Stomach (tissue), 8 donors: ENCODE measurements at regions not wholly inside any gene's neighbourhood (a gene's known extent, or its start where the extent isn't known, plus 50 kb on each side); places are given as distances from the start of the nearest gene placed in this dataset.

Experiments used
- DNase-seq, 2 donors: peaks; one replicate each; pipeline versions ENCODE4 v3.0.0 to v3.0.0-alpha.2; 2013 to 2019
- H3K27ac ChIP-seq, 5 donors: fragments of 200-600 bp in 4 of 5; sonication (generic) in 4 of 5; one replicate each; pipeline ENCODE4 v1.5.1; 2013 to 2019; ENCODE audit warnings: mild to moderate bottlenecking in 1 of 5, moderate library complexity in 1 of 5
- H3K27me3 ChIP-seq, 3 donors: fragments of 200-600 bp; sonication (generic); one replicate each; pipeline ENCODE4 v1.5.1; 2017 to 2019; ENCODE audit warnings: mixed run types in 1 of 3
- H3K36me3 ChIP-seq, 4 donors: fragments of 200-600 bp; sonication (generic); 1 replicate in 3 of 4; 2 replicates in 1 of 4; pipeline ENCODE4 v1.5.1; 2016 to 2019
- H3K4me1 ChIP-seq, 4 donors: fragments of 200-600 bp; sonication (generic); one replicate each; pipeline ENCODE4 v1.5.1; 2016 to 2019
- H3K4me3 ChIP-seq, 4 donors: fragments of 200-600 bp; sonication (generic) in 3 of 4; one replicate each; pipeline ENCODE4 v1.5.1; 2016 to 2019; ENCODE audit warnings: mild to moderate bottlenecking in 1 of 4
- H3K9me3 ChIP-seq, 4 donors: fragments of 200-600 bp; sonication (generic); one replicate each; pipeline ENCODE4 v1.5.1; 2016 to 2019
- CTCF ChIP-seq, 7 experiments: fragments of 450-650 bp in 4 of 7; fragments of 200-600 bp in 3 of 7; sonication (generic) in 3 of 7; IDR thresholded peaks; one replicate each; pipeline ENCODE4 v1.5.1; 2016 to 2019; ENCODE audit warnings: antibody characterized with exemption in 7 of 7, control low read depth in 2 of 7, mild to moderate bottlenecking in 1 of 7
- EP300 ChIP-seq: sonication (generic); formaldehyde crosslinking; IDR thresholded peaks from one replicate; pipeline ENCODE4 v1.6.1; 2017; ENCODE audit warnings: antibody characterized with exemption
- POLR2A ChIP-seq, 4 donors: fragments of 450-650 bp; IDR thresholded peaks; one replicate each; pipeline ENCODE4 v1.6.1; 2016; ENCODE audit warnings: antibody characterized with exemption in 4 of 4, control low read depth in 2 of 4, mild to moderate bottlenecking in 1 of 4, moderate library complexity in 1 of 4
- POLR2AphosphoS5 ChIP-seq, 3 donors: sonication (generic); formaldehyde crosslinking; IDR thresholded peaks; one replicate each; pipeline ENCODE4 v1.6.1; 2016; ENCODE audit warnings: antibody characterized with exemption in 3 of 3
- whole genome bisulfite sequencing, 5 donors: extraction: QIAGEN DNeasy Blood & Tissue Kit in 3 of 5; methylation state at CpG; one replicate each; pipeline versions ENCODE4 v1.1.5 to v1.1.7; 2013 to 2018; 5-methylcytosine and 5-hydroxymethylcytosine counted together
- intact Hi-C: fragments of 100-400 bp; cut with DNase I; formaldehyde crosslinking; loops from one replicate; pipeline ENCODE4 v1.15.1; 2023; ENCODE audit warnings: low total_unique reads
- donor health status: healthy with polysubstance abuse.
- donor health status: Bipolar disorder and iron deficiency.
- donor health status: healthy.

GRCh38 chr15:39198044-39199000 is 382.6 kb upstream of the THBS1 start:
- H3K4me1 ChIP-seq: no peaks in the 10 kb centered on the region
- H3K4me3 ChIP-seq: no peak overlapping the region
- DNase-seq: peak in 1 of 2 donors; percentile 45
- H3K27ac ChIP-seq: peak overlapping the region in 2 of 5 donors; percentile 35 to 53
- H3K36me3 ChIP-seq: no peaks in the 10 kb centered on the region
- TF ChIP-seq EP300 (no peak), CTCF (IDR thresholded peaks at IDR 0.05) (no peak), POLR2A (IDR thresholded peaks at IDR 0.05) (no peak), POLR2AphosphoS5 (IDR thresholded peaks at IDR 0.05) (no peak)
- 69 to 86% (median 74%) methylated on average over 6 of the region's 6 CpGs for WGBS, 5 donors
- H3K9me3 ChIP-seq: no peaks in the 10 kb centered on the region
- no peaks in the 10 kb centered on the region for H3K27me3 ChIP-seq
- intact Hi-C loops: no loop called here

GRCh38 chr15:39199076-39199475 is 381.8 kb upstream of the THBS1 start:
- peak in 1 of 2 donors; percentile 83 for DNase-seq
- 57 to 83% (median 80%) methylated on average over 1 to 2 of the region's 2 CpGs for WGBS, 5 donors
- TF ChIP-seq CTCF (IDR thresholded peaks at IDR 0.05): no peak
- TF ChIP-seq POLR2A (IDR thresholded peaks at IDR 0.05): no peak
- TF ChIP-seq POLR2AphosphoS5 (IDR thresholded peaks at IDR 0.05): peak in 1 of 3 donors; percentile 3
- TF ChIP-seq EP300: no peak
- H3K4me3 ChIP-seq: no peak overlapping the region
- peak overlapping the region in 3 of 5 donors; percentile 2 to 53 (median 36) for H3K27ac ChIP-seq
- no peaks in the 10 kb centered on the region for H3K4me1 ChIP-seq
- H3K9me3 ChIP-seq: no peaks in the 10 kb centered on the region
- no peaks in the 10 kb centered on the region for H3K36me3 ChIP-seq
- intact Hi-C loops: no loop called here
- no peaks in the 10 kb centered on the region for H3K27me3 ChIP-seq

GRCh38 chr15:39200586-39200985 is 380.3 kb upstream of the THBS1 start:
- no peaks in the 10 kb centered on the region for H3K4me1 ChIP-seq
- no peaks in the 10 kb centered on the region for H3K27me3 ChIP-seq
- no peaks in the 10 kb centered on the region for H3K36me3 ChIP-seq
- intact Hi-C loops: no loop called here
- no peak for TF ChIP-seq EP300
- TF ChIP-seq POLR2AphosphoS5 (IDR thresholded peaks at IDR 0.05): no peak
- no peak for TF ChIP-seq CTCF (IDR thresholded peaks at IDR 0.05)
- no peak for TF ChIP-seq POLR2A (IDR thresholded peaks at IDR 0.05)
- no peak overlapping the region for H3K4me3 ChIP-seq
- DNase-seq: no peak
- H3K27ac ChIP-seq: no peak overlapping the region
- no peaks in the 10 kb centered on the region for H3K9me3 ChIP-seq

GRCh38 chr15:39202641-39203040 is 378.2 kb upstream of the THBS1 start:
- Histone ChIP-seq H3K27me3 (no peaks in the 10 kb centered on the region), H3K36me3 (no peaks in the 10 kb centered on the region), H3K4me3 (no peak overlapping the region), H3K27ac (no peak overlapping the region), H3K4me1 (no peaks in the 10 kb centered on the region), H3K9me3 (no peaks in the 10 kb centered on the region)
- intact Hi-C loops: no loop called here
- TF ChIP-seq CTCF (IDR thresholded peaks at IDR 0.05) (no peak), POLR2A (IDR thresholded peaks at IDR 0.05) (no peak), POLR2AphosphoS5 (IDR thresholded peaks at IDR 0.05) (no peak), EP300 (no peak)
- 43 to 53% (median 50%) methylated on average over 1 of the region's 1 CpG for WGBS, 5 donors
- DNase-seq: no peak
